Ishikawa (cell line): ENCODE measurements at regions not wholly inside any gene's neighbourhood (a gene's known extent, or its start where the extent isn't known, plus 50 kb on each side); places are given as distances from the start of the nearest gene placed in this dataset.

Experiments
- CEBPB ChIP-seq: IDR thresholded peaks from 2 replicates; pipeline ENCODE4 v1.6.1; 2012
- CREB1 ChIP-seq: IDR thresholded peaks from 2 replicates; pipeline ENCODE4 v1.6.1; 2012; ENCODE audit warnings: low read depth
- EGR1 ChIP-seq: IDR thresholded peaks from 2 replicates; pipeline ENCODE4 v1.6.1; 2012
- EP300 ChIP-seq: IDR thresholded peaks from 2 replicates; pipeline ENCODE4 v1.6.1; 2012; ENCODE audit warnings: borderline replicate concordance
- FOXM1 ChIP-seq: IDR thresholded peaks from 2 replicates; pipeline ENCODE4 v1.6.1; 2012; ENCODE audit warnings: low read depth, borderline replicate concordance
- NFIC ChIP-seq: IDR thresholded peaks from 2 replicates; pipeline ENCODE4 v1.6.1; 2012
- RAD21 ChIP-seq: IDR thresholded peaks from 2 replicates; pipeline ENCODE4 v1.6.1; 2012; ENCODE audit warnings: low read depth
- TAF1 ChIP-seq: IDR thresholded peaks from 2 replicates; pipeline ENCODE4 v1.6.1; 2012; ENCODE audit warnings: low read depth, mild to moderate bottlenecking
- TCF12 ChIP-seq: IDR thresholded peaks from 2 replicates; pipeline ENCODE4 v1.6.1; 2012; ENCODE audit warnings: low read depth
- TEAD4 ChIP-seq: IDR thresholded peaks from 2 replicates; pipeline ENCODE4 v1.6.1; 2012
- YY1 ChIP-seq: IDR thresholded peaks from 2 replicates; pipeline ENCODE4 v1.6.1; 2012; ENCODE audit warnings: low read depth
- ZBTB7A ChIP-seq: IDR thresholded peaks from 2 replicates; pipeline ENCODE4 v1.6.1; 2012; ENCODE audit warnings: low read depth
- TF ChIP-seq, protein P1 (sequence below): IDR thresholded peaks from 2 replicates; pipeline ENCODE4 v1.6.1; 2012
- TF ChIP-seq, protein P2 (sequence below): IDR thresholded peaks from 2 replicates; pipeline ENCODE4 v1.6.1; 2012
- TF ChIP-seq, protein P3 (sequence below): IDR thresholded peaks from 2 replicates; pipeline ENCODE4 v1.6.1; 2012; ENCODE audit warnings: low read depth, mild to moderate bottlenecking

DNA sequence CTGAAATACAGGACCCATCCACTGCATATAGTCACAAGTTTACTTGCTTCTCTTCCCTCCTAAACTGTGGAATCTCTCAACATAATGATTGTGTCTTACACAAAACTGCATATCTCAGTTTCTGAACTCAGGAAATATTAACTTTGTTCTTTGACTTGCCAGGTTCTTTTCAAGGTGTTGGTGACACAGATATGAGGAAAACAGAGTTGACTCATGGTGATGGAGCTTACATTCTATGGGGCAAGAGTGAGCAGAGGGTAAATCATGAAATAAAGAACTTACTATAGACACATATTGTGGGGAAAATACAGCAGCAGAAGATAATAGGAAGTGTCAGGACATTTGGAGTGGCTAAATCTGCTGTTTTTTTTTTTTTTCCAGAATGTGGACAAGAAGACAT is 72.5 kb upstream of the IGFBP3 start:
- TF ChIP-seq EGR1 (no peak), FOXM1 (no peak)
- TF ChIP-seq, protein P1, sequence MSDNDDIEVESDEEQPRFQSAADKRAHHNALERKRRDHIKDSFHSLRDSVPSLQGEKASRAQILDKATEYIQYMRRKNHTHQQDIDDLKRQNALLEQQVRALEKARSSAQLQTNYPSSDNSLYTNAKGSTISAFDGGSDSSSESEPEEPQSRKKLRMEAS = no peak

DNA sequence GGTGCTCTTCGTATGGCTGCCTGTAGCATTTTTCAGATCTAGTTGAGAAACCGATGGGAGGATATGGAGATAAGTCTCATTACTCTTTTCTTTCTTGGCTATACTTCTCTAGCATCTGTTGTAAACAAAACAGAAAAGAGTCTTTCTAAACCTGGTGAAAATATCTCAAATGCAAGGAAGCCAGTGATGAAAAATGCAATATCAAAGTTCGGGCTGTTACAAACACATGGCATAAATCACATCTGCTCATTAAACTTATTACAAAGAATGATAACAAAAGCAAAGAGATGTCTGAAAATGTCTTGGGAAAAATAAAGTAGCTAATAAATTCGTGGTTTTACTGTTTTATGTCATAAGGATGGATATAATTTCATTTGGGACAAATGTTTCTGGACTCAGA is 71.8 kb upstream of the IGFBP3 start:
- no peak for TF ChIP-seq EGR1
- no peak for TF ChIP-seq CREB1
- no peak for TF ChIP-seq EP300
- TF ChIP-seq, protein P2, sequence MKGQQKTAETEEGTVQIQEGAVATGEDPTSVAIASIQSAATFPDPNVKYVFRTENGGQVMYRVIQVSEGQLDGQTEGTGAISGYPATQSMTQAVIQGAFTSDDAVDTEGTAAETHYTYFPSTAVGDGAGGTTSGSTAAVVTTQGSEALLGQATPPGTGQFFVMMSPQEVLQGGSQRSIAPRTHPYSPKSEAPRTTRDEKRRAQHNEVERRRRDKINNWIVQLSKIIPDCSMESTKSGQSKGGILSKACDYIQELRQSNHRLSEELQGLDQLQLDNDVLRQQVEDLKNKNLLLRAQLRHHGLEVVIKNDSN = no peak
- no peak for TF ChIP-seq RAD21
- TF ChIP-seq CEBPB = no peak
- no peak for TF ChIP-seq TCF12
- TF ChIP-seq NFIC = no peak
- TF ChIP-seq, protein P3, sequence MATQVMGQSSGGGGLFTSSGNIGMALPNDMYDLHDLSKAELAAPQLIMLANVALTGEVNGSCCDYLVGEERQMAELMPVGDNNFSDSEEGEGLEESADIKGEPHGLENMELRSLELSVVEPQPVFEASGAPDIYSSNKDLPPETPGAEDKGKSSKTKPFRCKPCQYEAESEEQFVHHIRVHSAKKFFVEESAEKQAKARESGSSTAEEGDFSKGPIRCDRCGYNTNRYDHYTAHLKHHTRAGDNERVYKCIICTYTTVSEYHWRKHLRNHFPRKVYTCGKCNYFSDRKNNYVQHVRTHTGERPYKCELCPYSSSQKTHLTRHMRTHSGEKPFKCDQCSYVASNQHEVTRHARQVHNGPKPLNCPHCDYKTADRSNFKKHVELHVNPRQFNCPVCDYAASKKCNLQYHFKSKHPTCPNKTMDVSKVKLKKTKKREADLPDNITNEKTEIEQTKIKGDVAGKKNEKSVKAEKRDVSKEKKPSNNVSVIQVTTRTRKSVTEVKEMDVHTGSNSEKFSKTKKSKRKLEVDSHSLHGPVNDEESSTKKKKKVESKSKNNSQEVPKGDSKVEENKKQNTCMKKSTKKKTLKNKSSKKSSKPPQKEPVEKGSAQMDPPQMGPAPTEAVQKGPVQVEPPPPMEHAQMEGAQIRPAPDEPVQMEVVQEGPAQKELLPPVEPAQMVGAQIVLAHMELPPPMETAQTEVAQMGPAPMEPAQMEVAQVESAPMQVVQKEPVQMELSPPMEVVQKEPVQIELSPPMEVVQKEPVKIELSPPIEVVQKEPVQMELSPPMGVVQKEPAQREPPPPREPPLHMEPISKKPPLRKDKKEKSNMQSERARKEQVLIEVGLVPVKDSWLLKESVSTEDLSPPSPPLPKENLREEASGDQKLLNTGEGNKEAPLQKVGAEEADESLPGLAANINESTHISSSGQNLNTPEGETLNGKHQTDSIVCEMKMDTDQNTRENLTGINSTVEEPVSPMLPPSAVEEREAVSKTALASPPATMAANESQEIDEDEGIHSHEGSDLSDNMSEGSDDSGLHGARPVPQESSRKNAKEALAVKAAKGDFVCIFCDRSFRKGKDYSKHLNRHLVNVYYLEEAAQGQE = no peak
- TF ChIP-seq YY1 = no peak
- no peak for TF ChIP-seq TAF1
- TF ChIP-seq, protein P1 = no peak
- TF ChIP-seq ZBTB7A = no peak
- TF ChIP-seq FOXM1 = no peak

DNA sequence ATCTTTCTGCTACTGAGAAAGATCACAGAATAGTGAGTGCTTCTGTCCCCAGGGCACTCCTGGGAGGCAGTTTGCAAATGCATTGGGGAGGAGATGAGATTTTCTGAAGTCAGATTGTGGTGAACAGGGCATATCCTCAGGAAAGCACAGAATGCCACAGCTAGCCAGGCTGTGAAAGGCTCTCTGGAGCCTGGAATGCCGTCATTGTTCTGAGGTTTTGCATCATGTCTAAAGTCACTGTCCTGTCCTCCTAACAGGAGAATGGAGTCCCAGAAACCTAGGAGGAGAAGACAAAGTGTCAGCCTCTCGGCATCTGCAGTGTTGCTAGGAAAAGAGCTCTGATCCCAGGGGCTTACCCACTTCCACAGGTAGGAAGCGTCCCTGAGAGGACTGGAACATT is 69.2 kb upstream of the IGFBP3 start:
- no peak for TF ChIP-seq CREB1
- no peak for TF ChIP-seq TCF12
- TF ChIP-seq FOXM1 = no peak
- no peak for TF ChIP-seq NFIC
- no peak for TF ChIP-seq EP300
- TF ChIP-seq, protein P1 = no peak
- TF ChIP-seq, protein P2 = no peak
- TF ChIP-seq TAF1 = no peak
- no peak for TF ChIP-seq RAD21
- TF ChIP-seq ZBTB7A = no peak
- no peak for TF ChIP-seq TEAD4
- no peak for TF ChIP-seq YY1
- TF ChIP-seq, protein P3 = no peak
- no peak for TF ChIP-seq CEBPB
- no peak for TF ChIP-seq EGR1

DNA sequence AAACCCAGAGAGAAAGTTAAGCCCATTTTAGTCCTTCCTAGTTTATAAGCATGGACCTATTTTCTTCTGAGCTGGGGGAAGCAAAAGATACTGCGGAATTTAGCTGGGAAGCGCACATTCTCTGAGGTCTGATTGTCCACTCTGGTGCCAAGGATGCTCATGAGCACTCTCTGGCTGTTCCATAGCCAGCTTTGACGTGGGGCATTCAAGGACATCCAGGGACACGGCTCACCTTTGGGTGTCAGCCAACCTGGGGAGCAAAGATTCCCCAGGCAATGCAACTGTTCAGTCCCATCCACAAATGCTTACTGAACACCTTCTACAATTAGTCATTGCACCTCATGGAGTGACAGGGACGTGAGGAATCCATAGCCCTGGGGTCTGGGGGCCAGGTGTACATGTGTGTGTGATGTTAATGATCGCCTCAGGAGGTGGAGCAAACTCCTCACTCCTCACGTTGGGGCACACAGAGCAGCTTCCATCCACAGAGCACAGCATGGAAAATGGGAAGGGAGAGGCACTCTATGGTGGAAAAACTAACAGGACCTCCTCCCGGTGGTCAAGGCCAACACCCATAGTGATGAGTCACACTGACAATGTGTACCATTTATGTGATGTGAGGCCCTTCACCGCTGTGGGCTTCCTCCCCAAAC is 67.5 kb upstream of the IGFBP3 start:
- TF ChIP-seq, protein P3 = no peak
- TF ChIP-seq, protein P2 = no peak
- TF ChIP-seq RAD21 (no peak), TAF1 (no peak), CREB1 (no peak), EGR1 (no peak)
